MM.1S (cell line): ENCODE measurements at regions not wholly inside any gene's neighbourhood (a gene's known extent, or its start where the extent isn't known, plus 50 kb on each side); places are given as distances from the start of the nearest gene placed in this dataset.
"Not testable (repeated sequence)": the region's sequence is repeated elsewhere in the genome, so short reads cannot be mapped to it uniquely, and the experiment has no call there.

Experiments used
- DNase-seq: peaks from one replicate; pipeline ENCODE4 v3.0.0-alpha.2; 2015
- H2AFZ ChIP-seq: fragments of 300-600 bp; sonication (generic); 2 replicates; pipeline ENCODE4 v1.6.0; 2016; ENCODE audit warnings: antibody characterized with exemption, low read length
- H3F3A ChIP-seq: fragments of 300-600 bp; sonication (generic); 2 replicates; pipeline ENCODE4 v1.6.1; 2016; ENCODE audit warnings: mild to moderate bottlenecking, antibody characterized with exemption, low read length, moderate library complexity, mixed read lengths; ENCODE audit not compliant: insufficient read depth
- H3K27ac ChIP-seq: fragments of 300-600 bp; sonication (generic); 2 replicates; pipeline ENCODE4 v1.5.1; 2016; ENCODE audit warnings: mild to moderate bottlenecking, low read length
- H3K27me3 ChIP-seq: fragments of 300-600 bp; sonication (generic); replicated peaks from 2 replicates; pipeline ENCODE4 v1.6.0; 2016; ENCODE audit warnings: low read length; ENCODE audit not compliant: insufficient read depth
- H3K36me3 ChIP-seq: fragments of 300-600 bp; sonication (generic); replicated peaks from 2 replicates; pipeline ENCODE4 v1.6.1; 2016; ENCODE audit warnings: mild to moderate bottlenecking, low read length, mixed read lengths; ENCODE audit not compliant: insufficient read depth
- H3K4me1 ChIP-seq: fragments of 300-600 bp; sonication (generic); 2 replicates; pipeline ENCODE4 v1.6.1; 2016; ENCODE audit warnings: low read length, mixed read lengths
- H3K4me2 ChIP-seq: fragments of 300-600 bp; sonication (generic); 2 replicates; pipeline ENCODE4 v1.6.0; 2016; ENCODE audit warnings: low read depth, low read length
- H3K4me3 ChIP-seq: fragments of 300-600 bp; sonication (generic); 2 replicates; pipeline ENCODE4 v1.5.1; 2016; ENCODE audit warnings: low read length, mixed read lengths
- H3K79me2 ChIP-seq: fragments of 300-600 bp; sonication (generic); 2 replicates; pipeline ENCODE4 v1.6.1; 2016; ENCODE audit warnings: mixed run types, low read length, mixed read lengths
- H3K9ac ChIP-seq: fragments of 300-600 bp; sonication (generic); 2 replicates; pipeline ENCODE4 v1.6.1; 2016; ENCODE audit warnings: low read length, mixed read lengths
- H3K9me2 ChIP-seq: fragments of 300-600 bp; sonication (generic); replicated peaks from 2 replicates; pipeline ENCODE4 v1.6.1; 2016; ENCODE audit warnings: mild to moderate bottlenecking, low read length, mixed read lengths; ENCODE audit not compliant: insufficient read depth
- H3K9me3 ChIP-seq: fragments of 300-600 bp; sonication (generic); replicated peaks from 2 replicates; pipeline ENCODE4 v1.6.1; 2016; ENCODE audit warnings: mild to moderate bottlenecking, low read length, mixed read lengths; ENCODE audit not compliant: insufficient read depth
- H4K20me1 ChIP-seq: fragments of 300-600 bp; sonication (generic); 2 replicates; pipeline ENCODE4 v1.6.1; 2016; ENCODE audit warnings: mild to moderate bottlenecking, low read length, moderate library complexity, mixed read lengths; ENCODE audit not compliant: insufficient read depth
- CTCF ChIP-seq: fragments of 300-600 bp; sonication (generic); IDR thresholded peaks from 2 replicates; pipeline ENCODE4 v1.5.1; 2016; ENCODE audit warnings: antibody characterized with exemption, low read length, mixed read lengths
- EZH2 ChIP-seq: fragments of 300-600 bp; sonication (generic); optimal IDR thresholded peaks from 2 replicates; pipeline ENCODE3; 2017; ENCODE audit warnings: low read depth, mild to moderate bottlenecking, antibody characterized with exemption, low read length, mixed read lengths
- EZH2phosphoT487 ChIP-seq: fragments of 300-600 bp; sonication (generic); IDR thresholded peaks from 2 replicates; pipeline ENCODE4 v1.6.1; 2018; ENCODE audit warnings: antibody characterized with exemption, low read length

GRCh38 chr5:124963236-124963919 is 216.9 kb upstream of the ZNF608 start:
- H4K20me1 ChIP-seq: no peaks in the 10 kb centered on the region
- H3K36me3 ChIP-seq: no peaks in the 10 kb centered on the region
- H3K4me1 ChIP-seq: no peaks in the 10 kb centered on the region
- H3K9ac ChIP-seq: no peak overlapping the region
- TF ChIP-seq EZH2 (no peak), EZH2phosphoT487 (no peak), CTCF (no peak)
- H3K9me3 ChIP-seq: no peaks in the 10 kb centered on the region
- no peak overlapping the region for H2AFZ ChIP-seq
- H3K9me2 ChIP-seq: no peaks in the 10 kb centered on the region
- H3F3A ChIP-seq: no peaks in the 10 kb centered on the region
- H3K4me3 ChIP-seq: no peak overlapping the region
- no peak for DNase-seq
- H3K27me3 ChIP-seq: no peaks in the 10 kb centered on the region
- no peaks in the 10 kb centered on the region for H3K79me2 ChIP-seq
- no peak overlapping the region for H3K4me2 ChIP-seq
- H3K27ac ChIP-seq: no peak overlapping the region

- H3K9me2 ChIP-seq, H3K9me3 ChIP-seq, H3K27me3 ChIP-seq, H3K4me2 ChIP-seq, H4K20me1 ChIP-seq, H3K36me3 ChIP-seq, H3K4me3 ChIP-seq, H3K9ac ChIP-seq, H2AFZ ChIP-seq, H3K79me2 ChIP-seq, DNase-seq, H3K27ac ChIP-seq, H3K4me1 ChIP-seq, H3F3A ChIP-seq: not testable (repeated sequence)
Observed at GRCh38 chr5:124966741-124967140, 220.3 kb upstream of the ZNF608 start.

DNA sequence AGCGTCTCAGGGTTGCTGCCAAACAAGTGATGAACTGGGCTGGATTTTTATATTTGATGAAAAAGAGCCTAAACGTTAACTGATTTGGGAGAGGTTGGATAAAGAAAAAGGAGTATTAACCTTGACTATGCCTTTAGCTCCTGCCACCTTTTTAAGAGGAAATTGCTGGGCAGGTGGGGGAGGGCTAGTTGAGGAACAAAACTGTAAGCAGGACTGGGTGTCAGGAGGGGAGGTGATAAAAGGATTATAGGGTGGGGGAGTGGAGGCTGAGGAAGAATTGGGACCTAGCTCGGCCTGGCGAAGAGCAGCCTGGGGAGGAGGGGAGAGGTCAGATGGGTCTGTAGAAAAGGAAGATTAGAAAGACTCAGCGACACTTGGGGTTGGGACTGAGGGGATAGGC is 223.9 kb upstream of the ZNF608 start:
- H3K9me2 ChIP-seq, H3K4me1 ChIP-seq, H3K9me3 ChIP-seq, H3K36me3 ChIP-seq, DNase-seq, H3F3A ChIP-seq, H2AFZ ChIP-seq, H3K4me2 ChIP-seq, H4K20me1 ChIP-seq, H3K27ac ChIP-seq, H3K9ac ChIP-seq, H3K4me3 ChIP-seq, H3K27me3 ChIP-seq, H3K79me2 ChIP-seq: not testable (repeated sequence)

GRCh38 chr5:124972703-124973102 is 226.3 kb upstream of the ZNF608 start:
- H3F3A ChIP-seq: no peaks in the 10 kb centered on the region
- no peak overlapping the region for H3K4me2 ChIP-seq
- H3K27ac ChIP-seq: no peak overlapping the region
- no peaks in the 10 kb centered on the region for H3K4me1 ChIP-seq
- no peaks in the 10 kb centered on the region for H3K36me3 ChIP-seq
- no peaks in the 10 kb centered on the region for H3K79me2 ChIP-seq
- H3K27me3 ChIP-seq: no peaks in the 10 kb centered on the region
- no peaks in the 10 kb centered on the region for H3K9me3 ChIP-seq
- no peak overlapping the region for H3K4me3 ChIP-seq
- no peak for DNase-seq
- no peak overlapping the region for H3K9ac ChIP-seq
- TF ChIP-seq CTCF (no peak), EZH2phosphoT487 (no peak), EZH2 (no peak)
- no peak overlapping the region for H2AFZ ChIP-seq
- H4K20me1 ChIP-seq: no peaks in the 10 kb centered on the region
- H3K9me2 ChIP-seq: no peaks in the 10 kb centered on the region
